ENCODE measurements at regions not wholly inside any gene's neighbourhood (a gene's known extent, or its start where the extent isn't known, plus 50 kb on each side); places are given as distances from the start of the nearest gene placed in this dataset.

GRCh38 chr4:173761938-173762337 lies 231.9 kb upstream of the HAND2 start:
- TF ChIP-seq CTCF (IDR thresholded peaks at IDR 0.05) (no peak), POLR2A (IDR thresholded peaks at IDR 0.05) (no peak)

All from right lobe of liver (tissue), 4 donors.